Left hindlimb (tissue), 1 donor: ENCODE measurements at regions not wholly inside any gene's neighbourhood (a gene's known extent, or its start where the extent isn't known, plus 50 kb on each side); places are given as distances from the start of the nearest gene placed in this dataset.

Source experiments
- DNase-seq: peaks from one replicate; pipeline ENCODE4 v3.0.0-alpha.2; 2018

- DNase-seq: no peak
Observed at GRCh38 chr9:69955536-69956355, 87.9 kb upstream of the MAMDC2 start.

- no peak for DNase-seq
Observed at GRCh38 chr9:69961843-69962242, 81.8 kb upstream of the MAMDC2 start.

GRCh38 chr9:69963803-69964202 is 79.8 kb upstream of the MAMDC2 start:
- DNase-seq: no peak

GRCh38 chr9:69964446-69964845 is 79.2 kb upstream of the MAMDC2 start:
- DNase-seq: no peak

- no peak for DNase-seq
Observed at GRCh38 chr9:69965416-69966145, 78.1 kb upstream of the MAMDC2 start.

GRCh38 chr9:69967344-69967743 is 76.3 kb upstream of the MAMDC2 start:
- no peak for DNase-seq

- DNase-seq: no peak
Observed at GRCh38 chr9:69970001-69970533, 73.6 kb upstream of the MAMDC2 start.

GRCh38 chr9:69971643-69972449 is 71.8 kb upstream of the MAMDC2 start:
- peak; percentile 66 for DNase-seq

- no peak for DNase-seq
Observed at GRCh38 chr9:69975681-69976080, 68.0 kb upstream of the MAMDC2 start.

- no peak for DNase-seq
Observed at GRCh38 chr9:69976152-69976551, 67.5 kb upstream of the MAMDC2 start.

- DNase-seq: no peak
Observed at GRCh38 chr9:69980041-69980440, 63.6 kb upstream of the MAMDC2 start.

GRCh38 chr9:69980591-69980990 is 63.1 kb upstream of the MAMDC2 start:
- DNase-seq: no peak

- DNase-seq: no peak
Observed at GRCh38 chr9:69981686-69982445, 61.8 kb upstream of the MAMDC2 start.

GRCh38 chr9:69984831-69985230 is 58.8 kb upstream of the MAMDC2 start:
- DNase-seq: no peak

GRCh38 chr9:69985971-69986370 is 57.7 kb upstream of the MAMDC2 start:
- no peak for DNase-seq

GRCh38 chr9:69986970-69987369 is 56.7 kb upstream of the MAMDC2 start:
- no peak for DNase-seq

GRCh38 chr9:69987457-69987856 is 56.2 kb upstream of the MAMDC2 start:
- no peak for DNase-seq

GRCh38 chr9:69993110-69993509 is 50.5 kb upstream of the MAMDC2 start:
- DNase-seq: no peak
